ENCODE measurements at regions not wholly inside any gene's neighbourhood (a gene's known extent, or its start where the extent isn't known, plus 50 kb on each side); places are given as distances from the start of the nearest gene placed in this dataset.
"Not testable (repeated sequence)": the region's sequence is repeated elsewhere in the genome, so short reads cannot be mapped to it uniquely, and the experiment has no call there.

- not testable (repeated sequence) for TF ChIP-seq EZH2 (IDR thresholded peaks at IDR 0.05); POLR2AphosphoS5 (IDR thresholded peaks at IDR 0.05; ENCODE audit: borderline replicate concordance, low read depth, low read length)
Observed at GRCh38 chr7:138196503-138196946, 120.3 kb downstream of the AKR1D1 start.
